ENCODE measurements at regions not wholly inside any gene's neighbourhood (a gene's known extent, or its start where the extent isn't known, plus 50 kb on each side); places are given as distances from the start of the nearest gene placed in this dataset.

DNA sequence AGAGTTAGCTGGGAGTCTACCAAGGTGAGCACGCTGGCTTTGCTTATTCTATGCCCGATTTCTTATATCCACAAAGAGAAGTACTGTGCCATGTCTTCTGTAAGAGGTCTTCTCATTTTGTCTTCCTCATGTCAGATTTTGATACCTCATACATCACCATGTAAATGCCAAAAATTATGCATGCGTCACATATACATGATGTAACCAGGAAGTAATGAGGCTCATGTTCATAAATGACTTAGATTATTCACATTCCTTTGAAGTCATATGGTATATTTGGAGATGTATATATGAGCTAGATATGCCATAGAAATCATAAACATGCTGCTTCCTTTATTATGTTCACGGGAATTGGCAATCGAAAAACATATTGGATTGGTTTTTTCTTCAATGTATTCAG, 97.7 kb upstream of the CELF2 start:
- no peak for TF ChIP-seq POLR2A (IDR thresholded peaks at IDR 0.05; ENCODE audit: low read depth, low read length)
- TF ChIP-seq CTCF (conservative IDR thresholded peaks at IDR 0.05; ENCODE audit: low read depth, low read length): no peak
- TF ChIP-seq SMC3 (IDR thresholded peaks at IDR 0.05; ENCODE audit: low read depth, low read length): no peak
- TF ChIP-seq, protein P1, sequence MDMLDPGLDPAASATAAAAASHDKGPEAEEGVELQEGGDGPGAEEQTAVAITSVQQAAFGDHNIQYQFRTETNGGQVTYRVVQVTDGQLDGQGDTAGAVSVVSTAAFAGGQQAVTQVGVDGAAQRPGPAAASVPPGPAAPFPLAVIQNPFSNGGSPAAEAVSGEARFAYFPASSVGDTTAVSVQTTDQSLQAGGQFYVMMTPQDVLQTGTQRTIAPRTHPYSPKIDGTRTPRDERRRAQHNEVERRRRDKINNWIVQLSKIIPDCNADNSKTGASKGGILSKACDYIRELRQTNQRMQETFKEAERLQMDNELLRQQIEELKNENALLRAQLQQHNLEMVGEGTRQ (IDR thresholded peaks at IDR 0.05; ENCODE audit: low read depth, low read length): no peak
- TF ChIP-seq RAD21 (IDR thresholded peaks at IDR 0.05; ENCODE audit: low read length): no peak
- no peak for TF ChIP-seq RFX5 (IDR thresholded peaks at IDR 0.05; ENCODE audit: low read depth, low read length)
- no peak for TF ChIP-seq MAZ (IDR thresholded peaks at IDR 0.05; ENCODE audit: borderline replicate concordance, low read depth, low read length)
- TF ChIP-seq MAFK (IDR thresholded peaks at IDR 0.05; ENCODE audit: low read depth, low read length): no peak
- TF ChIP-seq, protein P2, sequence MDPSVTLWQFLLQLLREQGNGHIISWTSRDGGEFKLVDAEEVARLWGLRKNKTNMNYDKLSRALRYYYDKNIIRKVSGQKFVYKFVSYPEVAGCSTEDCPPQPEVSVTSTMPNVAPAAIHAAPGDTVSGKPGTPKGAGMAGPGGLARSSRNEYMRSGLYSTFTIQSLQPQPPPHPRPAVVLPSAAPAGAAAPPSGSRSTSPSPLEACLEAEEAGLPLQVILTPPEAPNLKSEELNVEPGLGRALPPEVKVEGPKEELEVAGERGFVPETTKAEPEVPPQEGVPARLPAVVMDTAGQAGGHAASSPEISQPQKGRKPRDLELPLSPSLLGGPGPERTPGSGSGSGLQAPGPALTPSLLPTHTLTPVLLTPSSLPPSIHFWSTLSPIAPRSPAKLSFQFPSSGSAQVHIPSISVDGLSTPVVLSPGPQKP (IDR thresholded peaks at IDR 0.05; ENCODE audit: borderline replicate concordance, low read depth, low read length): no peak
- no peak for TF ChIP-seq BHLHE40 (IDR thresholded peaks at IDR 0.05; ENCODE audit: low read depth, low read length)
- no peak for TF ChIP-seq CHD1 (IDR thresholded peaks at IDR 0.05; ENCODE audit: low read depth, low read length)
- no peak for TF ChIP-seq MXI1 (IDR thresholded peaks at IDR 0.05; ENCODE audit: borderline replicate concordance, low read depth, low read length)
- TF ChIP-seq CEBPB (IDR thresholded peaks at IDR 0.05; ENCODE audit: low read depth, low read length): no peak
- TF ChIP-seq RCOR1 (IDR thresholded peaks at IDR 0.05; ENCODE audit: insufficient replicate concordance, low read length): no peak

Measured in IMR-90 (cell line).